ENCODE measurements at regions not wholly inside any gene's neighbourhood (a gene's known extent, or its start where the extent isn't known, plus 50 kb on each side); places are given as distances from the start of the nearest gene placed in this dataset.

DNA sequence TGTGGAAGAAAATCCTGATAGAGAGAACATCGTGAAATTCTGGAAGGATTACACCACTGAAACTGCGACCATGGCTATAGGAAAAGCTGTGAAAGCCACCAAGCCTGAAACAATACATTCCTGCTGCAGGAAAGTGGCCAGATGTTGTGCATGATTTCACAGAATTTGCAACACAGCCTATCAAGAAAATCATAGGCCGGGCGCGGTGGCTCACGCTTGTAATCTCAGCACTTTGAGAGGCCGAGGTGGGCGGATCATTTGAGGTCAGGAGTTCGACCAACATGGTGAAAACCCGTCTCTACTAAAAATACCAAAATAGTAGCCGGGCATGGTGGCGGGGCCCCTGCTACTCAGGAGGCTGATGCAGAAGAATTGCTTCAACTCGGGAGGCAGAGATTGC is 360.2 kb downstream of the CDH7 start:
- no peak overlapping the region for H3K9ac ChIP-seq (ENCODE audit: insufficient read length)
- no peaks in the 10 kb centered on the region for H3K9me3 ChIP-seq (ENCODE audit: low read depth, low read length)
- H3K36me3 ChIP-seq (ENCODE audit: insufficient read depth, low read length) = no peaks in the 10 kb centered on the region
- H3K4me3 ChIP-seq = no peak overlapping the region
- H3K27ac ChIP-seq = peak overlapping the region; percentile 42; the same call in 1 of the 2 replicates
- no peak for TF ChIP-seq EZH2 (IDR thresholded peaks at IDR 0.05)
- no peak for TF ChIP-seq FOXP2 (optimal IDR thresholded peaks at IDR 0.05; ENCODE audit: control extremely low read depth, extremely low read length, insufficient read depth)
- no peak for TF ChIP-seq POLR2AphosphoS5 (IDR thresholded peaks at IDR 0.05; ENCODE audit: borderline replicate concordance, low read depth, low read length)
- no peak for DNase-seq (ENCODE audit: low read depth, low spot score)

DNA sequence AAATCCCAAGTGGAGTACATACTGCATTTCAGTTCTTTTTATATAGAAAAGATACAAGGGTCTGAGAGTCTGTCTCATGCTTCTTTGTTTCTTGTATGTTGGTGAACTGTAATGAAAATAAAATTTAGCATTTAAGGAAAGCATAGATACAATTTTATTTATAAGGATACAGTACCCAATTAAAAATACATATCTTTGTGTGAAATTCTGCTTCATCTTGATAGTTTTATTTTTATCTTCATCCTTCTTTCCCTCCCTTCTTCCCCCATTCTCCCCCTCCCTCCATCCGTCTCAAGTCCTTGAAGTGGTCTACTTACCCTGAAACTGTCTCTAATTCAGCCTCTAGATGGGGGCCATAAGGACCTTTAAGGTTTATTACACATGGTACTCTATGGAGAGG is 359.8 kb downstream of the CDH7 start:
- Histone ChIP-seq H3K9me3 (ENCODE audit: low read depth, low read length) (no peaks in the 10 kb centered on the region), H3K27ac (peak overlapping the region; percentile 42; the same call in 1 of the 2 replicates), H3K36me3 (ENCODE audit: insufficient read depth, low read length) (no peaks in the 10 kb centered on the region), H3K4me3 (no peak overlapping the region), H3K9ac (ENCODE audit: insufficient read length) (no peak overlapping the region)
- no peak for DNase-seq (ENCODE audit: low read depth, low spot score)
- TF ChIP-seq POLR2AphosphoS5 (IDR thresholded peaks at IDR 0.05; ENCODE audit: borderline replicate concordance, low read depth, low read length) (no peak), FOXP2 (optimal IDR thresholded peaks at IDR 0.05; ENCODE audit: control extremely low read depth, extremely low read length, insufficient read depth) (no peak), EZH2 (IDR thresholded peaks at IDR 0.05) (no peak)

DNA sequence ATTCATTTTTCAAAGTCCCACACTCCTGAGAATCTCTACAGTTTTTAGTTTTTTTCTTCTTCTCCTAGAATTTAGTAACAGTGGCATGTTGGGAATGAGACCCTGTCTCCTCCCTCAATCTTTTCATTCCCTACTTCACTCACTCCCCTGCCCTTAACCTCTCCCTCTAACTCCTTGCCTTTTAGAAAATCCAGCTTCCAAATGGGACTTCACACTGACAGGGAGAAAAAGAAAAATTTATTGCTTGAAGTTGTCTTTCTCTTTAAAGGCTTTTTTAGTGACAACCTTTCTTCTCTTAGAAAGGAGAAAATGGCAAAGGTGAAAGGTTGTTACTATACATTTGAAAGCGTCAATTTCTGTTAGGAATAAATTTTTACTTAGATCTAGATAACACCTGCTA is 359.2 kb downstream of the CDH7 start:
- Histone ChIP-seq H3K27ac (0 out of 2 replicates have a peak overlapping the region, but pooled peaks have one; percentile 9), H3K9ac (ENCODE audit: insufficient read length) (no peak overlapping the region), H3K36me3 (ENCODE audit: insufficient read depth, low read length) (no peaks in the 10 kb centered on the region), H3K9me3 (ENCODE audit: low read depth, low read length) (no peaks in the 10 kb centered on the region), H3K4me3 (no peak overlapping the region)
- DNase-seq (ENCODE audit: low read depth, low spot score) = no peak
- TF ChIP-seq FOXP2 (optimal IDR thresholded peaks at IDR 0.05; ENCODE audit: control extremely low read depth, extremely low read length, insufficient read depth) = no peak
- TF ChIP-seq EZH2 (IDR thresholded peaks at IDR 0.05) = no peak
- TF ChIP-seq POLR2AphosphoS5 (IDR thresholded peaks at IDR 0.05; ENCODE audit: borderline replicate concordance, low read depth, low read length) = no peak

DNA sequence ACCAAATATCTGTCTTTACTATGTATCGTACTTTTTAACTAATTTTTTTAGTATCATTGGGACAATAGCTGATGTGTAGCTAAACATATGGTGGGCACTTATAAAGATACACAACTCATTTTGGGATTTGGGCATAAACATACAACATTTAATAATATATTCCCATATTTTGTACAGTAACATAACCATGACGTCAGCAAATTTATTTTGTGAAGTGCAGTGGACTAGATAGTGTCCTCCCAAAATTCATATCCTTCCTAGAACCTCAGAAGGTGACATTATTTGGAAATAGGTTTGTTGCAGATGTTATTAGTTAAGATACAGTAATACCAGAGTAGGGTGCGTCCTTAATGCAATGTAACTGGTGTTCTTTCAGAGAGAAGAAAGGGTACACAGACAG is 356.7 kb downstream of the CDH7 start:
- no peak for DNase-seq (ENCODE audit: low read depth, low spot score)
- Histone ChIP-seq H3K9ac (ENCODE audit: insufficient read length) (no peak overlapping the region), H3K9me3 (ENCODE audit: low read depth, low read length) (no peaks in the 10 kb centered on the region), H3K36me3 (ENCODE audit: insufficient read depth, low read length) (no peaks in the 10 kb centered on the region), H3K4me3 (no peak overlapping the region), H3K27ac (no peak overlapping the region)
- no peak for TF ChIP-seq POLR2AphosphoS5 (IDR thresholded peaks at IDR 0.05; ENCODE audit: borderline replicate concordance, low read depth, low read length)
- TF ChIP-seq FOXP2 (optimal IDR thresholded peaks at IDR 0.05; ENCODE audit: control extremely low read depth, extremely low read length, insufficient read depth) = no peak
- no peak for TF ChIP-seq EZH2 (IDR thresholded peaks at IDR 0.05)

DNA sequence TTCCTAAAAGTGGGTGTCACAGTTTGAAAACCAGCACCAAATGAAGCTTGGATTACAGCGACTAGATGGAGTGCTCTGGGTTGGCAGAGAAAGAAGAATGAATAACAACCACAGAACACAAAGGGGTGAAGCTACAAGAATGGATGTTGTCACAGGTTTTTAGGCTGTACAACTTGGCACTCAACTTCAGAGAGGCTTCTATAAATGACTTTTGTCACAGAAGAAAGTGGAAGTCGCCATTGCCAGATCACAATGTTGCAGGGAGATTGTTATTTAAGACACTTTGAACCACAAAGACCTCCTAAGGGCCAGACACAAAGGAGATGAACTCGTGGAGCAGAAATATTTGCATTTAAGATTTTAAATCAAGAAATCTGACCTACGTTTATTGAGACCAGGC is 354.2 kb downstream of the CDH7 start:
- Histone ChIP-seq H3K27ac (no peak overlapping the region), H3K36me3 (ENCODE audit: insufficient read depth, low read length) (no peaks in the 10 kb centered on the region), H3K4me3 (no peak overlapping the region), H3K9ac (ENCODE audit: insufficient read length) (no peak overlapping the region), H3K9me3 (ENCODE audit: low read depth, low read length) (no peaks in the 10 kb centered on the region)
- no peak for DNase-seq (ENCODE audit: low read depth, low spot score)
- no peak for TF ChIP-seq POLR2AphosphoS5 (IDR thresholded peaks at IDR 0.05; ENCODE audit: borderline replicate concordance, low read depth, low read length)

DNA sequence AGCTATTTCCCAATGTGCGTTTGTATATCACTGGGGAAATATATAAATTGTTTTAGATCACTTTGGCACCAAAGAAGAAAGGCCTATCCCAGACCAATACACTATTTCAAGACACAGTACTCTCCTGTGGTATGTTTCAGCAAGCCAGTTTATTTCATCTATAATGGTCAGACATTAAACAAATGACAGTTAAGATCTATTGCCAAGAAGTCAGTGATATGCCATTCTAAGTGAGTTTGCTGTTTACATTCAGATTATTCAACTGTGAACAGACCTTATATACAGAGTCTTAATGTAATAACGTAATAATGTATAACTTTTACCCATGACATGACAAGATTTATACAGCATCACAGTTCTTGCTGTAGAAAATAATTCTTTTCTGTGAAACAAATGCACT is 352.7 kb downstream of the CDH7 start:
- TF ChIP-seq FOXP2 (optimal IDR thresholded peaks at IDR 0.05; ENCODE audit: control extremely low read depth, extremely low read length, insufficient read depth) = no peak
- TF ChIP-seq POLR2AphosphoS5 (IDR thresholded peaks at IDR 0.05; ENCODE audit: borderline replicate concordance, low read depth, low read length) = no peak
- TF ChIP-seq EZH2 (IDR thresholded peaks at IDR 0.05) = no peak
- no peak for DNase-seq (ENCODE audit: low read depth, low spot score)
- Histone ChIP-seq H3K9me3 (ENCODE audit: low read depth, low read length) (no peaks in the 10 kb centered on the region), H3K4me3 (no peak overlapping the region), H3K36me3 (ENCODE audit: insufficient read depth, low read length) (no peaks in the 10 kb centered on the region), H3K27ac (no peak overlapping the region), H3K9ac (ENCODE audit: insufficient read length) (no peak overlapping the region)

DNA sequence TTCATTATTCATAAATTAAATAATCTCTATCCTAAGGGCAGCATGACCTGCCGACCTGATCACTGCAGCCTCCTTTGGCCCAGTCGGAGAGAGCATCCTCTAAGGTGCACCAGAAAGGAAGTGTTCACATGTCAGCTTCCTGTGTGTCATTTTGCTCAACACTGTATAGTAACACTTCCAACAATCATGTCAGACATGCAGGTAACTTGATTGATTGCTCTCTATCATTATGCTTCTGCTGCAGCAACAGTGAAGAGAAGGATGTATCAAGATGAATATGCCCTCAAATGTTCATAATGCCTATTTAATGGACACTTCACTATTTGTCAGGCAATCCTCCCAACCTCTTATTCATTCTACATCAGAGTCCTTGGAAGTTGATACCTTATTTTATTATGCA is 332.3 kb downstream of the CDH7 start:
- no peak for TF ChIP-seq EZH2 (IDR thresholded peaks at IDR 0.05)
- DNase-seq (ENCODE audit: low read depth, low spot score) = no peak
- H3K27ac ChIP-seq = no peak overlapping the region
- no peak overlapping the region for H3K9ac ChIP-seq (ENCODE audit: insufficient read length)
- no peaks in the 10 kb centered on the region for H3K9me3 ChIP-seq (ENCODE audit: low read depth, low read length)
- H3K36me3 ChIP-seq (ENCODE audit: insufficient read depth, low read length) = no peaks in the 10 kb centered on the region
- no peak overlapping the region for H3K4me3 ChIP-seq

DNA sequence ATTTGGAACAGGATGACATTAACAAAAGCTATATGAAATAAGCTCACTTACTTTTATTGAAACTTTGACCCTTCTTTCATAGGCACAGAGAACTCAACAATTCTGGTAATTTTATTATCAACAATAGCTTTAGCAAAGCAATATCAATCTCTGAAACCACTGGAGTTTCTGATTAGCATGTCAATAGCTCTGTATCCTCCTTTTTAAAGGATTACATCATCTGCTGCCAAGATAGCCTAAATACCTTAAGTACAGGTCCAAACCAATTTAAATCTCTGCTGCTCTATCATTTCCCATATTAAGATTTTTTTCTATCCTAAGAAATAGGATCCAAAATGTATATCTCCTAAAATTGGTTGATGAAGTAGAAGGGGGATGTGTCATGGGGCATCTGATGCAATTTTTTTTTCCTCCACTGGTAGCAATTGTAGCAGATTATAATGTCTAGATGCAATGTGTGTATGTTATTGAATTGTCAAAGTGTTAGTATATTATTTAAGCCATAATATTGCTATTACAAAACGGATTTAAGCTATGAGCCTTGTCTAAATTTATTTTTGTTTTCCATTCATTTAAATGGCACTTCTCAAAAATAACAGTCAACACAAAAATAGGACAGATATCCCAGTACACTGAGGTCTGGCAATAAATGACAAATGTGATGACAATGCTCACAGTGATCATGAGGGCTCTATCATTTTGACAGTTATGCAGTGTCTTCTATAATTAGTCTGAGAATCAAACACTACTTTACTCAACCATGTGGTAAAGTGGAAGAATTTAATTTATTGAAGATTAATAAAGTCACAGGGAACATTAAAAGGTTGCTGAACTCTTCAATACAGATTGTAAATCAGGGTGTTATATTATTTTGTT is 328.4 kb downstream of the CDH7 start:
- no peak overlapping the region for H3K4me3 ChIP-seq
- no peak overlapping the region for H3K27ac ChIP-seq
- no peaks in the 10 kb centered on the region for H3K36me3 ChIP-seq (ENCODE audit: insufficient read depth, low read length)
- no peak for DNase-seq (ENCODE audit: low read depth, low spot score)
- H3K9ac ChIP-seq (ENCODE audit: insufficient read length) = no peak overlapping the region
- TF ChIP-seq POLR2AphosphoS5 (IDR thresholded peaks at IDR 0.05; ENCODE audit: borderline replicate concordance, low read depth, low read length) = no peak
- no peak for TF ChIP-seq EZH2 (IDR thresholded peaks at IDR 0.05)
- no peak for TF ChIP-seq FOXP2 (optimal IDR thresholded peaks at IDR 0.05; ENCODE audit: control extremely low read depth, extremely low read length, insufficient read depth)
- no peaks in the 10 kb centered on the region for H3K9me3 ChIP-seq (ENCODE audit: low read depth, low read length)

DNA sequence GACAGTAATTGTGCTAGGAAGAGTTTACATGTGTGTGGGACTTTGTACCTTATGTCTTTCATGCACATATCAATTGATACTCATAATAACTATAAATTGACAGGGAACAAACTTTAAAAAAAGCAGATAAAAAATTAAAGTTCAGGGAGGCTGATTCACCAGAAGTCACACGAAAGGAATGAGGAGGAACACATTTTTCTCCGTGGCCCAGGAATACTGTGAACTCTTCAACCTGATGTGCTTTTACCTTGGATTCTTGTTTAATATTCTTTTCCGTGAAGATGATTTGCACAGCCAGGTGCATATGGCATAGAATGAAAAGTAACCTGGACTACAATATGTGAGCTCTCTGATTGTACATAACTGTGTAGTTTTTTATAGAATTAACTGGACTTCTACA is 326.3 kb downstream of the CDH7 start:
- Histone ChIP-seq H3K9me3 (ENCODE audit: low read depth, low read length) (no peaks in the 10 kb centered on the region), H3K9ac (ENCODE audit: insufficient read length) (no peak overlapping the region), H3K27ac (no peak overlapping the region), H3K4me3 (no peak overlapping the region), H3K36me3 (ENCODE audit: insufficient read depth, low read length) (no peaks in the 10 kb centered on the region)
- DNase-seq (ENCODE audit: low read depth, low spot score) = no peak
- no peak for TF ChIP-seq FOXP2 (optimal IDR thresholded peaks at IDR 0.05; ENCODE audit: control extremely low read depth, extremely low read length, insufficient read depth)
- TF ChIP-seq POLR2AphosphoS5 (IDR thresholded peaks at IDR 0.05; ENCODE audit: borderline replicate concordance, low read depth, low read length) = no peak
- TF ChIP-seq EZH2 (IDR thresholded peaks at IDR 0.05) = no peak
